T47D (cell line): ENCODE measurements at regions not wholly inside any gene's neighbourhood (a gene's known extent, or its start where the extent isn't known, plus 50 kb on each side); places are given as distances from the start of the nearest gene placed in this dataset.

ENCODE experiments used
- DNase-seq, 2 experiments: peaks; one replicate each; pipeline versions ENCODE4 v3.0.0 to v3.0.0-alpha.2; 2011 to 2012; ENCODE audit warnings: low read depth in 1 of 2, low spot score in 1 of 2
- JUND ChIP-seq: IDR thresholded peaks from 2 replicates; pipeline ENCODE4 v1.6.1; 2012; ENCODE audit warnings: low read depth
- in situ Hi-C: cut with HindIII; loops from 2 replicates; pipeline ENCODE4 v1.10.0; 2016; ENCODE audit warnings: low sequenced_read_pairs, low pct_unique_long_range_greater_than_20kb

DNA sequence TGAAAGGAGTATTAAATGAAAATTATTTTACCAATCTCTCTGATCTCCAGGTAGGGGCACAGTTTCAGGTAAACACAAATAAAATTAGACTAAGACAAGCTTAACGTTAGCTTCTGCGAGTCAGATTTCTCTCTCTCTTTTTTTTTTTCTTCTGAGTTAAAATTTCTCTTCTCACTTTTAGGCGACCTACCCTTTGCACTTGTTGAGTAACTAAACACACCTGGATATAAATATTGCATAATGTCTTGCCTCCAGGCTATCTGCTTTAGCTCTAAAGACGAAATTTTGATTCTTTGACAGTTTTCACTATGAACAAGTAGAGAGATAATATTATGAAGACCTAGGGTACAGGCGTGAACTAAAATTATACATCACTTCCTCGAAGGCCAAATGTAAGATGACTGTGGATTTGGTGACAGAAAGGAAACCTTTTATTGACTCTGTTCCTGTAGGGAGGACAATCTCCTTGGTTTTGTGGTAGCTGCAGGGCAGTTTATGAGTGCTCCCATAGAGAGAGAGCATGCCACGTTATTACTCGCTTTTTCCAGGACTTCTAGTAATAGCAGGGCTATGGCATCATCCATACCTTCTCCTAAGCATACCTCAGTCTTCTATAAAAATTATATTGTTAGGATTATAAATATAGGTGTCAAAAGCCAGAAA is 303.8 kb upstream of the NEGR1 start:
- in situ Hi-C loops = no loop called here
- no peak for TF ChIP-seq JUND
- no peak for DNase-seq

DNA sequence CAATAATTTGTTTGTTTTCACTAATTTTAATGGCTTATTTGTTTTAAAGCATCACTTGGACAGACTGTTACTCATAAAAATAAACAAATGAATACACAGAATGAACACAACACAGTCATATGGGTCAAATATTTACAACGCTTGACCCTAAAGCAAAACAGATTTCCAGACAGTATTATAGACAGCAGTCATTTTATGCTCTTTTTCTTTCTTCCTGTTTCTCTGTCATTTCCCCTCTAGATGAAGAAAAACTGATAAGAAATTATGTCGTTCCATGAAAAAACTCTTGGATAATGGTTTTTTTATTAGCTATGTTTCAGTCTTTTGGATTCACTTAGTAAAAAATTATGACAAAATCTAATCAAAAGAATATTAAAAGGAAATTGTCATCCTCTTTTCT is 297.3 kb upstream of the NEGR1 start:
- in situ Hi-C loops = no loop called here
- no peak for TF ChIP-seq JUND
- no peak for DNase-seq

DNA sequence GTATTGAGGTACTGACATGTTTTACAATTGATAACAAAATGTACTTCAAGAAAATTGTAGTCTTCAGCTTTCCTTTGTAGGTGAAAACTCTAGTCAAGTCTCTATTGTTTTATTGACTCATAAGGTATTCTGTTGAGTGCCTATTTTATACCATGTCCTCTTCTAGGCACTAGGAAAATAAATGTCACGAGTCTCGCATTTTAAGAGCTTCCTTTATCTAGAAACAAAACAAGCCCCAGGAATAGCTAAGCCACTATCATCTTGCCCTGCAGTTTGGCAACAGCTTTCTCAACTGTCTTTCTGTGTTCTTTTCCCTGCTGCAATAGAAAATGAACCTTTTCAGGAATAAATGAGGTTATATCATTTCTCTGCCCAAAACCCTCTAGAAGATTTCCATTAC is 288.5 kb upstream of the NEGR1 start:
- no peak for TF ChIP-seq JUND
- in situ Hi-C loops = no loop called here

DNA sequence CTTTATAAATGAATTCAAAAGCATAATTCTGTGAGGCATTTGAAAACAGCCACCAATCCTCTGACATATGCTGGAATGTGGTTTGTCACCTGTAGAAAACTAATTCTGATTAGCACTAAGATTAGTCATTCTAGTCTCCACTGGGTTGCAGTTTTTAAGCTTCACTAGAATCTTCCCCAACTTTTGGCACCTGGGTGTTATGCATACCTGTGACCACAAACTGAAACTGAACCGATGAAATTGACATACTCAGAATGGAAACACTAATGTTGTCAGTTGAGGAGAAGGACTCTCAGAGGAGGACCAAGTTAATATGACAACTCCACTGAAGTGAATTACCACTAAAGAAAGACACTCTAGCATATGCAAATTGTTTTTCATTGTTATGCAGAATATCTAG is 285.8 kb upstream of the NEGR1 start:
- DNase-seq = peak in 1 of 2 experiments; percentile 10
- TF ChIP-seq JUND = no peak
- in situ Hi-C loops = no loop called here

More for the DNA sequence above, 288.5 kb upstream of the NEGR1 start:
- DNase-seq = no peak

DNA sequence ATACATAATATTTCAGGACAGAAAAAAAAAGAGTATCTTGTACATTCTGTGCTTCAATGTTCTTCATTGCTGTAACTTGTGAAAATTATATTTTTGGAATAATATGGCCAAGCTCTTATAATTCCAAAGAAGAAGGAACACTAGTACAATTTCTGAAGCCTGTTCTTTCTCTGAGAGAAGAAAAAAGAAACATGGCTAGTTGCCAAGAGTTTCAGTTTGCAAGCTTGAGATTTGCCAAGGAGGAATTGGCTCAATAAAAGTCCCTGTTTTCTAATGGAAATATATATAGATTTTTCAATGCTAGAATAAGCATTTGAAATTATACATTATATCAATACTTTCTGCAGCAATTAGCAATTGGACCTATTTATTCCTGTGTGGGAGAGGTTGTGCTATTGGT is 285.2 kb upstream of the NEGR1 start:
- peak in 1 of 2 experiments; percentile 3 for DNase-seq
- no peak for TF ChIP-seq JUND
- in situ Hi-C loops = no loop called here

DNA sequence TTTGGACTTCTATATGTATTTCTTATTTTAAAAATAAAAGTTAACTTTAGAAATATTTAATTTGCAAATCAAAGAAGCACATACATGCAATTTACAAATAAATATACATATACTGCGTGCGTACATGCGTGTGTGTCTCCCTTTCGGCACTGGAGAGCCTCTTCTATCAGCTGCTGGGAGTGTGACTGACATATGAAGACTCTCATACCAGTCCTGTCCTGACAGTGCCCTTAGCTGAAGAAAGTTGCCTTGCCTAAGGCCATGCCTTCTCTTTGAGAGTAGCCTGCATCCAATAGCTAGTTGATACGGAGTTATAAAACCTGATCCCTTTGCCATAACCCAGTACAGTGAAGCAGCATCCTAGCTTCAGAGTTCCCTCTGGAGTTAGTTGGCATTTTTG is 282.4 kb upstream of the NEGR1 start:
- in situ Hi-C loops = no loop called here
- no peak for DNase-seq
- no peak for TF ChIP-seq JUND

DNA sequence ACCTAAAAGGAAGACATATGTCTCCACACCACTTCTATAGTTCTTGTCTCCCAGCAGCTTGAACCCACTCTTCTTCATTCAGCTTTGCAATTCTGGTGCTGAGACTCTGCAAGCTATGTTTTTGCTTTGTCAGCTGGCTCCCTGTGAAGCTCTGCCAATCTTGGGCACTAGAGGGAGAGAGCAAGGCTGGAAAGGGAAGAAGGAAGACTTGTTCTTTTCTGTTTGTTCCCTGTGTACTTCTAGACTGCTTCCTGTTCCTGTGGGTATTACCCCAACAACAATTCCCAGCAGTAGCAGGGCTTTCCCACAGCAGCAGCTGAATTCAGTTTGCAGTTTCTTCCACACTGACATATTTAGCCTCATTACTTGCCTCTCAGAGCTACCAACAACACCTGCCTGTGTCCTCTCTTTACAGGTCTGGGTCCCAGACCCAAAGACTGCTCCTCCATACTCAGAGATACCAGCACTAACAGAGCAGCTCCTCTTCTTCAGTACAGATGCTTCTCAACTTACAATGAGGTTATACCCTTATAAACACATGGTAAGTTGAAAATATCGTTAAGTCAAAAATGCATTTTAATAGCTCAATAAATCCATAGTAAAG is 275.2 kb upstream of the NEGR1 start:
- in situ Hi-C loops = no loop called here
- no peak for TF ChIP-seq JUND
- peak; percentile 0 to 65 for DNase-seq

DNA sequence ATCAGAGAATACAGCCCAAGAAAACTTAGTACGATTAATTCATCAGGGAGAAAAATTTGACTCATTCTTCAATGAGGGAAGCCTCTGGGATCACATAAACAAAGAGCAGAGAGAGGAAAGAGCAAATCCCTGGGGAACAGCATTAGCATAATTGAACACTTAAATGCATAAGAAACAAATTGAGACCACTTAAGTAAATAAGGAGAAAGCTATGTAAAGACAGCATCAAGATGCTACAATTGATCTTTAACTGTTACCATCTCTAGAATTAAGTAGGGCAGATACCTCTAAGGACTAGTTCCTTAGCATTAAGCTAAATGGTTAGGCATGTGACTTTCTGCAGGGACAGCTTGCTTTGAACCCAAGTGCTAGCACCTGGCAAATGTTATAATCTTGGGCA is 265.1 kb upstream of the NEGR1 start:
- no peak for TF ChIP-seq JUND
- in situ Hi-C loops = no loop called here
- no peak for DNase-seq

DNA sequence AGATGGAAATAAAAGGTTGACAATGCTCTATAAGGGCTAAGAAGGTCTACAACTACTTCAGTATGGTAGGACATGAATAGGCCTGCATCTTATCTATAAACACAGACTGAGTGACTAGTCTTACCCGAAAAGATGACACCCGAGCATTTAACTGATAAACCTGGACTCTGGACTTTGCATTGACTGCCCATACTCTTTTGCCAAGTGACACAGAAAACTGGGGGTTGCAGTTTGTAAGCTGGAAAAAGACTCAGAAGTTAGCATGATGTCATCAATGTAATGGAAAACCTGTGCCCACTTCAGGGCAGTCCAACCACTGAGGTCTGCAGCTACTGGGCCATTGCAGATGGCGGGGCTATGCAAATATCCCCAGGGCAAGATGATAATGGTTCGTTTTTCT is 258.3 kb upstream of the NEGR1 start:
- in situ Hi-C loops = no loop called here
- TF ChIP-seq JUND = no peak
- no peak for DNase-seq

DNA sequence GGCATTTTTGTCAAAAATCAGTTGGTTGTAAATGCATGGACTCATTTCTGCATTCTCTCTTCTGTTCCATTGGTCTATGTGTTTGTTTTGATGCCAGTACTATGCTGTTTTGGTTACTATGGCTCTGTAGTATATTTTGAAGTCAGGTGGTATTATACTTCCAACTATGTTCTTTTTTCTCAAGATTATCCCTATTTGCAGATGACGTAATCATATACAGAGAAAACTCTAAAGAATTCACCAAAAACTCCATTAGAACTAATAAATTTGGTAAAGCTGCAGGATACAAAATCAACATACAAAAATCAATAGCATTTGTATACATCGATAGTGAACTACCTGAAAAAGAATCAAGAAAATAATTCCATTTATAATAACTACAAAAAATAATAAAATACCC is 253.1 kb upstream of the NEGR1 start:
- no peak for TF ChIP-seq JUND
- no peak for DNase-seq
- in situ Hi-C loops = no loop called here

DNA sequence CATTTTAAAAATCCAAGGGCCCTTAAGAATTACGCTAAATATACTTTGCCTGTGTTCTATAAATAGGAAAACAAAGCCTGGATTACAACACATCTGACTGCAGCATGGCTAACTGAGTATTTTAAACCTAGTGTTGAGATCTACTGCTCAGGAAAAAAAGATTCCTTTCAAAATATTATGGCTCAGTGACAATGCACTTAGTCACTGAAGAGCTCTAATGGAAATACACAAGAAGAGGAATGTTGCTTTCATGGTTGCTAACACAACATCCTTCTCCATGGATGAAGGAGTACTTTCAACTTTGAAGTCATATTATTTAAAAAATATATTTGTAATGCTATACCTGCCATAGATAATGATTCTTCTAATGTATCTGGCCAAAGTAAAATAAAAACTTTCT is 248.3 kb upstream of the NEGR1 start:
- in situ Hi-C loops = no loop called here
- DNase-seq = no peak
- no peak for TF ChIP-seq JUND

DNA sequence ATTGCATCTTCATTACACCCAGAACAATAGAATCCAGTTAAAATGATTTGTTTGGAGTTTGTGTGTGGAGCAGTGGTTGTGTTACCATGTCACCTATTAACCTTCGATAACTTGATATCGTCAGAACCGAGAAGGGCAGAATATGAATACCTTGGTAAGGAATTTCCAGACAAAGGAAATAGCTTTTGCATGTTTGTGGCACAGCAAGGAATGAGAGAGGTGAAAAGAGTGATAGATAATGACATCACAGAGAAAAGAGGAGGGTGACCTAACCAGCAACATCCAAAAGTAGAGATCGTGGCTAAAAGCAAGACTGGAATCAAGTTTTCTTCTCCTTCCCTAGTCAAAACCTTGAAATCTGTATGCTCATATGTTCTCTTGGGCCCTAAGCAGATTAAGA is 244.6 kb upstream of the NEGR1 start:
- in situ Hi-C loops = no loop called here
- DNase-seq = no peak
- no peak for TF ChIP-seq JUND

DNA sequence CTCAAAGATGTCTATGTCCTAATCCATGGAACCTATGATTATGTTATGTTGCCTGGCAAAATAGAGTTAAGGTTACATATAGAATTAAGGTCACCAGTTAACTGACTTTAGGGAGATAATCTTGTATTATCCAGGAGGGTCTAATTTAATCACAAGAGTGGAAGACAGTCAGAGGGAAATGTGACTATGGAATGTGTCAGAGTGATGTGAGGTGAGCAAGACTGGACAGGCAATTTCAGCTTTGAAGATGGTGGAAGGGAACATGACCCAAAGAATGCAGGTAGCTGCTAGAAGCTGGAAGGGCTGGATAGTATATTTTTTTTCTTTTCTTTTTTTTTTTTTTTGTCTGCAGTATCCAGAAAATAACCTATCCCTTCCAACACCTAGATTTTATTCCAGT is 241.7 kb upstream of the NEGR1 start:
- in situ Hi-C loops = no loop called here
- DNase-seq = no peak
- TF ChIP-seq JUND = no peak

DNA sequence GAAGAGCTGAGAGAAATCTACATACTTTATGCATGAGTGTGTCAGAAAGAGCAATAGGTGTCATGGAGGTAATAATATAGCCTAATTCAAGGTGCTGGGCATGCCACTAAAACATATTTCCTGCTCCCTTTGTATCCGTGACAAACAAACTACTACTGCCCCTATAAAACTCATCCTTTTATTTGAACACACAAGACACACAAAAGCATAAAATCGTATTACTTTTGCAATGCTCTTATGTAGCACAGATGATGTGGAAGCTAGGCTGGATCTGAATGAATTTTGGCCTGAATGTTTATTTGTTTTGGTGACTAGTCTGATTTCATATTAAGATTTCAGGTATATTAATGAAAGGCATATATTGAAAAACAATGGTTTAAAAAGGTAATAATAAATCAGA is 239.3 kb upstream of the NEGR1 start:
- DNase-seq = no peak
- TF ChIP-seq JUND = no peak
- in situ Hi-C loops = no loop called here
